ENCODE measurements at regions not wholly inside any gene's neighbourhood (a gene's known extent, or its start where the extent isn't known, plus 50 kb on each side); places are given as distances from the start of the nearest gene placed in this dataset.
"Not testable (repeated sequence)": the region's sequence is repeated elsewhere in the genome, so short reads cannot be mapped to it uniquely, and the experiment has no call there.

- DNase-seq, result peak in 1 of 2 experiments; percentile 14
- TF ChIP-seq POLR2A (IDR thresholded peaks at IDR 0.05; ENCODE audit: low read length), result no peak
- TF ChIP-seq GATA1 (IDR thresholded peaks at IDR 0.05; ENCODE audit: low read depth, low read length), result no peak
These were observed 72.1 kb upstream of the IGFBP7 start for GRCh38 chr4:57182132-57182874.

- not testable (repeated sequence) for DNase-seq
These were observed 63.0 kb upstream of the IGFBP7 start for GRCh38 chr4:57173136-57173535.

- TF ChIP-seq POLR2A (IDR thresholded peaks at IDR 0.05; ENCODE audit: low read length) (no peak), GATA1 (IDR thresholded peaks at IDR 0.05; ENCODE audit: low read depth, low read length) (no peak)
- DNase-seq, result no peak
These were observed 61.9 kb upstream of the IGFBP7 start for GRCh38 chr4:57172065-57172464.

- DNase-seq, result no peak
- TF ChIP-seq POLR2A (IDR thresholded peaks at IDR 0.05; ENCODE audit: low read length) (no peak), GATA1 (IDR thresholded peaks at IDR 0.05; ENCODE audit: low read depth, low read length) (no peak)
These were observed 58.8 kb upstream of the IGFBP7 start for GRCh38 chr4:57168982-57169381.

- peak; percentile 68 to 81 for DNase-seq
- TF ChIP-seq GATA1 (IDR thresholded peaks at IDR 0.05; ENCODE audit: low read depth, low read length) (no peak), POLR2A (IDR thresholded peaks at IDR 0.05; ENCODE audit: low read length) (no peak)
These were observed 53.6 kb upstream of the IGFBP7 start for GRCh38 chr4:57163530-57164459.

- TF ChIP-seq GATA1 (IDR thresholded peaks at IDR 0.05; ENCODE audit: low read depth, low read length) (no peak), POLR2A (IDR thresholded peaks at IDR 0.05; ENCODE audit: low read length) (no peak)
- DNase-seq, result no peak
These were observed 52.4 kb upstream of the IGFBP7 start for GRCh38 chr4:57162499-57163019.
